Stimulated activated naive CD8-positive, alpha-beta T cell treated with anti-CD3 and anti-CD28 coated beads, Interleukin-15, amount 100 ng/mL, for 72 hours (primary cell): ENCODE measurements at regions not wholly inside any gene's neighbourhood (a gene's known extent, or its start where the extent isn't known, plus 50 kb on each side); places are given as distances from the start of the nearest gene placed in this dataset.
"Not testable (repeated sequence)": the region's sequence is repeated elsewhere in the genome, so short reads cannot be mapped to it uniquely, and the experiment has no call there.

ENCODE experiments used
- ATAC-seq: fragments of 150-1000 bp; cut with Tn5 transposase; 2 replicates; pipeline ENCODE4 v1.10.0; 2021; ENCODE audit warnings: mild to moderate bottlenecking, moderate library complexity
- DNase-seq, 2 donors: peaks; one replicate each; pipeline ENCODE4 v3.0.0; 2021 to 2022
- H3K27ac Mint-ChIP-seq, 2 donors: one replicate each; pipeline ENCODE4 v1.8.0; 2022; ENCODE audit warnings: mild to moderate bottlenecking in 2 of 2, mixed read lengths in 2 of 2, moderate library complexity in 2 of 2
- H3K27me3 Mint-ChIP-seq: one replicate; pipeline ENCODE4 v1.8.0; 2022; ENCODE audit warnings: mixed read lengths
- H3K4me1 Mint-ChIP-seq: one replicate; pipeline ENCODE4 v1.8.0; 2022; ENCODE audit warnings: mild to moderate bottlenecking, mixed read lengths
- H3K4me3 Mint-ChIP-seq, 2 donors: one replicate each; pipeline ENCODE4 v1.8.0; 2022; ENCODE audit warnings: mild to moderate bottlenecking in 2 of 2, mixed read lengths in 2 of 2, moderate library complexity in 1 of 2
- H3K9me3 Mint-ChIP-seq, 2 donors: one replicate each; pipeline ENCODE4 v1.8.0; 2022; ENCODE audit warnings: mixed read lengths in 2 of 2

DNA sequence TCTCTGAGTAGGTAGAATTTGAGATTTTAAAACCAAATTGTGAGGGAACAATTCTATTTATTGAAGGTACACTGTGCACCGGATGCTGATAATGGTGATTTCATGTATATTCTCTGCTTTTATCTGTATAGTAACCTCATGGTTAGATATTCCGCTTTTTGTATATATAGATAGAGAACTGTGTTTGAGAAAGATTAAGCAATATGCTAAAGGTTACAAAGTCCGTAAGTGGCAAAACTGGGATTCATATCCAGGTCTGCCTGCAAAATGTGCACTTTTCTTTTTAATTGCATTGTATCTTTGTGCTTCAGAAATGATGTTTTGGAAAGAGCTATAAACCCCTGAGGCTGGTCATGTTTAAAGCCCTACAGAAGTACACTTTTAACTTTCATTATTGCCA lies 635.4 kb upstream of the NECTIN3 start:
- DNase-seq (no peak), ATAC-seq (no peak)
- no peak overlapping the region for H3K27ac Mint-ChIP-seq
- no peaks in the 10 kb centered on the region for H3K9me3 Mint-ChIP-seq
- no peaks in the 10 kb centered on the region for H3K4me1 Mint-ChIP-seq
- H3K4me3 Mint-ChIP-seq, result no peak overlapping the region
- H3K27me3 Mint-ChIP-seq, result no peaks in the 10 kb centered on the region

DNA sequence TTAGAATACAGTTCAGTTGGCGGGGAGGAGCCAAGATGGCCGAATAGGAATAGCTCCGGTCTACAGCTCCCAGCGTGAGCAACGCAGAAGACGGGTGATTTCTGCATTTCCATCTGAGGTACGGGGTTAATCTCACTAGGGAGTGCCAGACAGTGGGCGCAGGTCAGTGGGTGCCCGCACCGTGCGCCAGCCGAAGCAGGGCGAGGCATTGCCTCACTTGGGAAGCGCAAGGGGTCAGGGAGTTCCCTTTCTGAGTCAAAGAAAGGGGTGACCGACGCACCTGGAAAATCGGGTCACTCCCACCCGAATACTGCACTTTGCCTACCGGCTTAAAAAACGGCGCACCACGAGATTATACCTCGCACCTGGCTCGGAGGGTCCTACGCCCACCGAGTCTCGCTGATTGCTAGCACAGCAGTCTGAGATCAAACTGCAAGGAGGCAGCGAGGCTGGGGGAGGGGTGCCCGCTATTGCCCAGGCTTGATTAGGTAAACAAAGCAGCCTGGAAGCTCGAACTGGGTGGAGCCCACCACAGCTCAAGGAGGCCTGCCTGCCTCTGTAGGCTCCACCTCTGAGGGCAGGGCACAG lies 631.5 kb upstream of the NECTIN3 start:
- DNase-seq, H3K27me3 Mint-ChIP-seq, H3K4me3 Mint-ChIP-seq, ATAC-seq, H3K27ac Mint-ChIP-seq, H3K9me3 Mint-ChIP-seq, H3K4me1 Mint-ChIP-seq: not testable (repeated sequence)

DNA sequence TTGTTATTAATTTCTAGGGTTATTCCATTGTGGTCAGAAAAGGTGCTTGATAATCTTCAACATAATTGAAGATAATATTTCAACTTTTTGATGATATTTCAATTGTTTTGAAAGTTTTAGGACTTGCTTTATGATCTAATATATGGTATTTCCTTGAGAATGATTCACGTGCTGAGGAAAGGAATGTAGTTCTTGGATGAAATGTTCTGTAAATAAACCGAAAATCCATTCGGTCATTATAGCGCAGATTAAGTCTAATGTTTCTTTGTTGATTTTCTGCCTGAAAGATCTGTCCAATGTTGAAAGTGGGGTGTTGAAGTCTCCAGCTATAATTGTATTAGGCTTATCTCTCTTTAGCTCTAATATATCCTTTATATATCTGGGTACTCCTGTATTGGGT lies 617.5 kb upstream of the NECTIN3 start:
- H3K27me3 Mint-ChIP-seq, result no peaks in the 10 kb centered on the region
- peaks cover 6 to 16% of the 10 kb centered on the region in 2 donors for H3K9me3 Mint-ChIP-seq
- H3K27ac Mint-ChIP-seq, result no peak overlapping the region

DNA sequence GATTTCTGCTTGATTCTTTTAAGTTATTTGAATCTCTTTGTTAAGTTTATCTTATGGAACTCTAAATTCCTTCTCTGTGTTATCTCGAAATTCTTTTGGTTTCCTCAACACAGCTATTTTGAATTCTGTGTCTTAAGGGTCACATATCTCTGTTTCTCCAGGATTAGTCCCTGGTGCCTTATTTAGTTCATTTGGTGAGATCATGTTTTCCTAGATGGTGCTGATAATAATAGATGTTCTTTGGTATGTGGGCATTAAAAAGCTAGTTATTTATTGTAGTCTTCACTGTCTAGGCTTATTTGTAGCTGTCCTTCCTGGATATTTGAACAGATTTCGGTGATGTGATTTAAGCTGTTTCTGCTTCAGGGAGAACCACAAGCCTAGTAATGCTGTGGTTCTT lies 615.6 kb upstream of the NECTIN3 start:
- peaks cover 6 to 16% of the 10 kb centered on the region in 2 donors for H3K9me3 Mint-ChIP-seq
- no peak overlapping the region for H3K4me3 Mint-ChIP-seq
- no peaks in the 10 kb centered on the region for H3K27me3 Mint-ChIP-seq
- DNase-seq (no peak), ATAC-seq (no peak)
- no peaks in the 10 kb centered on the region for H3K4me1 Mint-ChIP-seq
- no peak overlapping the region for H3K27ac Mint-ChIP-seq

More for the DNA sequence above, 617.5 kb upstream of the NECTIN3 start:
- H3K4me3 Mint-ChIP-seq, result no peak overlapping the region
- ATAC-seq (no peak), DNase-seq (no peak)
- H3K4me1 Mint-ChIP-seq, result no peaks in the 10 kb centered on the region

- Mint-ChIP-seq H3K9me3 (peaks cover 6 to 16% of the 10 kb centered on the region in 2 donors), H3K4me1 (no peaks in the 10 kb centered on the region), H3K4me3 (no peak overlapping the region), H3K27me3 (no peaks in the 10 kb centered on the region), H3K27ac (no peak overlapping the region)
- DNase-seq, result no peak
- no peak for ATAC-seq
These were observed 615.0 kb upstream of the NECTIN3 start for GRCh38 chr3:110456438-110457138.

- H3K27ac Mint-ChIP-seq, result no peak overlapping the region
- no peak overlapping the region for H3K4me3 Mint-ChIP-seq
- no peaks in the 10 kb centered on the region for H3K4me1 Mint-ChIP-seq
- DNase-seq, result no peak
- no peaks in the 10 kb centered on the region for H3K27me3 Mint-ChIP-seq
- ATAC-seq, result no peak
- peaks cover 6 to 16% of the 10 kb centered on the region in 2 donors for H3K9me3 Mint-ChIP-seq
These were observed 614.1 kb upstream of the NECTIN3 start for GRCh38 chr3:110457508-110457907.

- DNase-seq (no peak), ATAC-seq (no peak)
- H3K9me3 Mint-ChIP-seq, result peaks cover 6 to 16% of the 10 kb centered on the region in 2 donors
- H3K27me3 Mint-ChIP-seq, result peaks cover 1% of the 10 kb centered on the region
- H3K4me1 Mint-ChIP-seq, result no peaks in the 10 kb centered on the region
- H3K4me3 Mint-ChIP-seq, result no peak overlapping the region
- no peak overlapping the region for H3K27ac Mint-ChIP-seq
These were observed 612.6 kb upstream of the NECTIN3 start for GRCh38 chr3:110459021-110459420.

GRCh38 chr3:110470310-110470709 lies 601.3 kb upstream of the NECTIN3 start:
- Mint-ChIP-seq H3K27me3 (peaks cover 21% of the 10 kb centered on the region), H3K9me3 (no peaks in the 10 kb centered on the region), H3K4me1 (no peaks in the 10 kb centered on the region), H3K4me3 (no peak overlapping the region), H3K27ac (no peak overlapping the region)
- no peak for ATAC-seq
- DNase-seq, result no peak

DNA sequence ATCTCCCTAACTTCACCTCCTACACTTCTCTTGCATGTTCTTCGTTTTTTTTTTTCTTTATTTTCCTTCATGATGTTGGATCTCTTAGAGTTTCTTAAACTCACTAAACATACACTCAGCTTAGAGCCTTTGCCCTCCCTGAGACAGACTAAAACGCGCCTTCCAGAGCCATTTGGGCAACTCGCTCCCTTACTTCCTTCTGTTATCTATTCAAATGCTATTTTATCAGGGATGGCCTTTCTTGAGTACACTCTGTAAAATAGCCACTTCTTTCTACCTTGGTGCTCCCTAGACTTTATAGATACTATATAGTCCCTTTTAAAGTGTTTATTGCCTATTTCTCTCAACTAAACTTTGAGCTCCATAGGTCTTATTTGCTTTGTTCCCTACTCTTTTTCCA lies 598.2 kb upstream of the NECTIN3 start:
- DNase-seq (no peak), ATAC-seq (no peak)
- Mint-ChIP-seq H3K4me3 (no peak overlapping the region), H3K9me3 (no peaks in the 10 kb centered on the region), H3K4me1 (no peaks in the 10 kb centered on the region), H3K27me3 (peaks cover 6% of the 10 kb centered on the region), H3K27ac (no peak overlapping the region)

DNA sequence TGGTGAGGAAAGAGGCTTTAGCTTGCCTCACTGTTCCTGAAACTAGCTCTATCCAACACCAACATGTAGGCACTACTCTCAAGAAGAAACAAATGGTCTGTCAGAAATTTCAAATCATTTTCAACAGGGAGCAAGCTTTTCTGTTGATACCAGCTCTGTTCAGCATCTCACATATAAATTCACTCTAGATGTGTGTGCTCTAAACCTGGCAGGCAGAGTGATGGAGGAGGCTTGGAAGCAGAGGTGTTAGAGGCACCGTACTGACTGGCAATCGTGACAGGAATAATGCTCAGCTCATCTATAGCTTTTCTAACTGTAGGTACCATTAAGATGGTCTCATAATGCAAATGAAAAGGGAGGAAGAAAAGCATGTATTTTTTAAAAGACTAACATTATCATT lies 597.2 kb upstream of the NECTIN3 start:
- Mint-ChIP-seq H3K27ac (peak overlapping the region in 1 of 2 donors; percentile 49), H3K27me3 (peaks cover 6% of the 10 kb centered on the region), H3K9me3 (no peaks in the 10 kb centered on the region), H3K4me3 (no peak overlapping the region), H3K4me1 (no peaks in the 10 kb centered on the region)
- no peak for ATAC-seq
- DNase-seq, result no peak

- ATAC-seq (no peak), DNase-seq (no peak)
- peak overlapping the region in 1 of 2 donors; percentile 33 for H3K27ac Mint-ChIP-seq
- H3K27me3 Mint-ChIP-seq, result no peaks in the 10 kb centered on the region
- H3K4me1 Mint-ChIP-seq, result no peaks in the 10 kb centered on the region
- no peak overlapping the region for H3K4me3 Mint-ChIP-seq
- peaks cover 0 to 4% of the 10 kb centered on the region in 2 donors for H3K9me3 Mint-ChIP-seq
These were observed 593.1 kb upstream of the NECTIN3 start for GRCh38 chr3:110478377-110479054.

GRCh38 chr3:110479731-110480130 lies 591.9 kb upstream of the NECTIN3 start:
- DNase-seq, result no peak
- Mint-ChIP-seq H3K9me3 (peaks cover 0 to 11% of the 10 kb centered on the region in 2 donors), H3K27ac (no peak overlapping the region), H3K4me1 (no peaks in the 10 kb centered on the region), H3K4me3 (no peak overlapping the region), H3K27me3 (no peaks in the 10 kb centered on the region)
- no peak for ATAC-seq

- DNase-seq (no peak), ATAC-seq (no peak)
- Mint-ChIP-seq H3K4me3 (no peak overlapping the region), H3K27ac (no peak overlapping the region), H3K27me3 (no peaks in the 10 kb centered on the region), H3K4me1 (no peaks in the 10 kb centered on the region), H3K9me3 (peaks cover 29 to 32% of the 10 kb centered on the region in 2 donors)
These were observed 586.2 kb upstream of the NECTIN3 start for GRCh38 chr3:110485389-110485788.

DNA sequence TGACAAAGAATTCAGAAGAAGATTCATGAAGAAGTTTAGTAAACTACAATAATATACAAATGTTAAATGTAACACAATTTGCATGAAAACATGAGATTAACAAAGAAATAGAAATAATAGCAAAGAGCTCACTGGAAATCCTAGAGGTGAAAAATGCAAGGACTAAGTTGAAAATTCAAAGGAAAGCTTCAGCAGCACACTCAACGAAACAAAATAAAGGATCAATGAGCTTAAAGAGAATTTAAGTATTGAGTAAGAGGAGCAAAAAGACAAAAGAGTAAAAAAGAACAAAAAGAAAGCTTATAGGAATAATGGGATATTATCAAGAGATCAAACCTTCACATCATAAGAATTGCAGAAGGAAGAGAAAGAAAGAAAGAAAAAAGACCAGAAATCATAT lies 583.8 kb upstream of the NECTIN3 start:
- H3K9me3 Mint-ChIP-seq, result peaks cover 26 to 32% of the 10 kb centered on the region in 2 donors
- no peak overlapping the region for H3K27ac Mint-ChIP-seq
- no peaks in the 10 kb centered on the region for H3K4me1 Mint-ChIP-seq
- H3K4me3 Mint-ChIP-seq, result no peak overlapping the region
- no peaks in the 10 kb centered on the region for H3K27me3 Mint-ChIP-seq
- no peak for ATAC-seq
- DNase-seq, result no peak

DNA sequence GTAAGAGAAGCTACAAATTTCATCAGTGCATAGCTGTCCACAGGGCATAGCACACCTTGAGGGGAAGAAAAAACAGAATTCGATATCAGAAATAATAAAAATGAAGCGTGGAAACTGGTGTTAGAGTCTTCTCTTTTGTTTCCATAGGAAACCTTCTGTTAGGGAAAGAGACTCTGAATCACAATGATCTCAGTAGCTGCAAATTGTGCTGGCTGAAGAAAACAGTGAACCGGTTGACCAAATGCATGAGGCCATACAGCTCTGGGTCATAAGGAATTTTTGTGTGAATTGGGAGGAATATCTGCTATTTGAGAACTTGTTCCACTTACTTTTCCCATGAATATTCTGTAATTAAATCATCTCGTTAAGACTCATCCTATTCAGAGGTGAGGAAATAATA lies 580.2 kb upstream of the NECTIN3 start:
- no peak for DNase-seq
- H3K4me3 Mint-ChIP-seq, result no peak overlapping the region

GRCh38 chr3:110492876-110493275 lies 578.7 kb upstream of the NECTIN3 start:
- no peak for DNase-seq
- Mint-ChIP-seq H3K9me3 (peaks cover 8 to 10% of the 10 kb centered on the region in 2 donors), H3K27me3 (peaks cover 11% of the 10 kb centered on the region), H3K27ac (no peak overlapping the region), H3K4me3 (no peak overlapping the region), H3K4me1 (no peaks in the 10 kb centered on the region)
- no peak for ATAC-seq

More for the DNA sequence above, 580.2 kb upstream of the NECTIN3 start:
- Mint-ChIP-seq H3K27me3 (peaks cover under 1% of the 10 kb centered on the region), H3K9me3 (peaks cover 14 to 22% of the 10 kb centered on the region in 2 donors), H3K27ac (no peak overlapping the region), H3K4me1 (no peaks in the 10 kb centered on the region)
- no peak for ATAC-seq
